Hepatocyte (in vitro differentiated cells): ENCODE measurements at regions not wholly inside any gene's neighbourhood (a gene's known extent, or its start where the extent isn't known, plus 50 kb on each side); places are given as distances from the start of the nearest gene placed in this dataset.

Experiments
- DNase-seq: peaks from one replicate; pipeline ENCODE4 v3.0.0-alpha.2; 2016; ENCODE audit warnings: low spot score
- H2AFZ ChIP-seq: fragments of 200-600 bp; sonication (generic); 2 replicates; pipeline ENCODE4 v1.6.0; 2016; ENCODE audit warnings: antibody characterized with exemption, mild to moderate bottlenecking
- H3K27ac ChIP-seq: fragments of 200-600 bp; sonication (generic); 2 replicates; pipeline ENCODE4 v1.5.1; 2016; ENCODE audit warnings: mild to moderate bottlenecking
- H3K27me3 ChIP-seq: fragments of 200-600 bp; sonication (generic); 2 replicates; pipeline ENCODE4 v1.6.1; 2016
- H3K36me3 ChIP-seq: fragments of 200-600 bp; sonication (generic); replicated peaks from 2 replicates; pipeline ENCODE4 v1.5.1; 2016; ENCODE audit warnings: low read depth; ENCODE audit not compliant: insufficient read depth
- H3K4me1 ChIP-seq: fragments of 200-600 bp; sonication (generic); 2 replicates; pipeline ENCODE4 v1.5.1; 2016; ENCODE audit warnings: mild to moderate bottlenecking, moderate library complexity; ENCODE audit not compliant: insufficient read depth
- H3K4me2 ChIP-seq: fragments of 200-600 bp; sonication (generic); 2 replicates; pipeline ENCODE4 v1.6.0; 2016
- H3K4me3 ChIP-seq: fragments of 200-600 bp; sonication (generic); 2 replicates; pipeline ENCODE4 v1.5.1; 2016; ENCODE audit warnings: mild to moderate bottlenecking
- H3K79me2 ChIP-seq: fragments of 200-600 bp; sonication (generic); 2 replicates; pipeline ENCODE4 v1.6.0; 2017; ENCODE audit warnings: mild to moderate bottlenecking
- H3K9me2 ChIP-seq: fragments of 200-600 bp; sonication (generic); replicated peaks from 2 replicates; pipeline ENCODE4 v1.6.0; 2017; ENCODE audit warnings: mild to moderate bottlenecking; ENCODE audit not compliant: insufficient read depth
- H3K9me3 ChIP-seq: fragments of 200-600 bp; sonication (generic); 2 replicates; pipeline ENCODE4 v1.5.1; 2016; ENCODE audit warnings: low read depth, mild to moderate bottlenecking
- H4K20me1 ChIP-seq: fragments of 200-600 bp; sonication (generic); 2 replicates; pipeline ENCODE4 v1.6.0; 2016; ENCODE audit warnings: mild to moderate bottlenecking; ENCODE audit not compliant: insufficient read depth, poor library complexity, severe bottlenecking
- EZH2 ChIP-seq: fragments of 200-600 bp; sonication (generic); IDR thresholded peaks from 2 replicates; pipeline ENCODE4 v1.6.1; 2016; ENCODE audit warnings: antibody characterized with exemption, mild to moderate bottlenecking, borderline replicate concordance
- EZH2phosphoT487 ChIP-seq: fragments of 200-600 bp; sonication (generic); IDR thresholded peaks from one replicate; pipeline ENCODE4 v1.6.1; 2018; ENCODE audit warnings: antibody characterized with exemption, mild to moderate bottlenecking, low read depth, moderate library complexity; ENCODE audit not compliant: unreplicated experiment, severe bottlenecking
- WGBS: methylation state at CpG from one replicate; pipeline ENCODE4 v1.1.6; 2016; ENCODE audit warnings: low lambda C conversion rate; ENCODE audit errors: missing lambda C conversion rate; 5-methylcytosine and 5-hydroxymethylcytosine counted together
- TF ChIP-seq, protein P1 (sequence below): fragments of 200-600 bp; sonication (generic); IDR thresholded peaks from 2 replicates; pipeline ENCODE4 v1.5.1; 2016; ENCODE audit warnings: antibody characterized with exemption, mild to moderate bottlenecking; ENCODE audit not compliant: poor library complexity

- DNase-seq: no peak
- Histone ChIP-seq H3K4me3 (no peak overlapping the region), H3K27ac (no peak overlapping the region), H3K79me2 (no peaks in the 10 kb centered on the region), H2AFZ (no peak overlapping the region), H3K27me3 (no peaks in the 10 kb centered on the region), H3K9me2 (no peaks in the 10 kb centered on the region), H4K20me1 (no peaks in the 10 kb centered on the region), H3K9me3 (no peaks in the 10 kb centered on the region), H3K4me1 (no peaks in the 10 kb centered on the region), H3K4me2 (no peak overlapping the region), H3K36me3 (no peaks in the 10 kb centered on the region)
- TF ChIP-seq, protein P1, sequence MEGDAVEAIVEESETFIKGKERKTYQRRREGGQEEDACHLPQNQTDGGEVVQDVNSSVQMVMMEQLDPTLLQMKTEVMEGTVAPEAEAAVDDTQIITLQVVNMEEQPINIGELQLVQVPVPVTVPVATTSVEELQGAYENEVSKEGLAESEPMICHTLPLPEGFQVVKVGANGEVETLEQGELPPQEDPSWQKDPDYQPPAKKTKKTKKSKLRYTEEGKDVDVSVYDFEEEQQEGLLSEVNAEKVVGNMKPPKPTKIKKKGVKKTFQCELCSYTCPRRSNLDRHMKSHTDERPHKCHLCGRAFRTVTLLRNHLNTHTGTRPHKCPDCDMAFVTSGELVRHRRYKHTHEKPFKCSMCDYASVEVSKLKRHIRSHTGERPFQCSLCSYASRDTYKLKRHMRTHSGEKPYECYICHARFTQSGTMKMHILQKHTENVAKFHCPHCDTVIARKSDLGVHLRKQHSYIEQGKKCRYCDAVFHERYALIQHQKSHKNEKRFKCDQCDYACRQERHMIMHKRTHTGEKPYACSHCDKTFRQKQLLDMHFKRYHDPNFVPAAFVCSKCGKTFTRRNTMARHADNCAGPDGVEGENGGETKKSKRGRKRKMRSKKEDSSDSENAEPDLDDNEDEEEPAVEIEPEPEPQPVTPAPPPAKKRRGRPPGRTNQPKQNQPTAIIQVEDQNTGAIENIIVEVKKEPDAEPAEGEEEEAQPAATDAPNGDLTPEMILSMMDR: no peak
- TF ChIP-seq EZH2: no peak
- no peak for TF ChIP-seq EZH2phosphoT487
- WGBS: 90% methylated on average over 1 of the region's 1 CpG
Observed at GRCh38 chr2:187774551-187775071, 220.4 kb upstream of the TFPI start.

- Histone ChIP-seq H3K4me2 (no peak overlapping the region), H3K9me2 (no peaks in the 10 kb centered on the region), H3K36me3 (no peaks in the 10 kb centered on the region), H3K4me1 (no peaks in the 10 kb centered on the region), H3K27ac (no peak overlapping the region), H3K79me2 (no peaks in the 10 kb centered on the region), H2AFZ (no peak overlapping the region), H3K27me3 (no peaks in the 10 kb centered on the region), H3K9me3 (no peaks in the 10 kb centered on the region), H4K20me1 (no peaks in the 10 kb centered on the region), H3K4me3 (no peak overlapping the region)
- TF ChIP-seq, protein P1: no peak
- no peak for TF ChIP-seq EZH2
- TF ChIP-seq EZH2phosphoT487: no peak
- 71% methylated on average over 2 of the region's 2 CpGs for WGBS
- DNase-seq: no peak
Observed at GRCh38 chr2:187775196-187775595, 221.0 kb upstream of the TFPI start.

DNA sequence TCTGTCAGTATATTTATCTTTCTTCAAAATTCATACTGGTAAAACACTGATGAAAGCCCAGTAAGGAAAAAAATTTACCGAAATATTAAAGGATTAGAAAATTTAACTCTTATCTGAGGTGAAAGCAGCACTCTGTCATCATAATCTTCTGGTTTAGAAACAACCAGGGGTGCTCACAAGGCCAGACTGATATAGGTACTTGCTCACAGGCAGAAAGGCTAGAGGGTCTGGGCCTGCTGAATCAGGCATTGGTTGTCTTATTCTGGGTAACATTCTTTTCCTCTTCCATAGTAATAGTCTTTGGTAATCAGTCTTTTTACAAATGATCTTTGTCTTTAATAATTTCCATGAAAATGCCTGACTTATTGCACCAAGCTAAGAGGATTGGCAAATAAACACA lies 221.4 kb upstream of the TFPI start:
- H3K79me2 ChIP-seq: no peaks in the 10 kb centered on the region
- WGBS: 77% methylated on average over 1 of the region's 1 CpG
- no peak overlapping the region for H3K4me3 ChIP-seq
- TF ChIP-seq EZH2phosphoT487: no peak
- TF ChIP-seq, protein P1: no peak
- no peak overlapping the region for H3K4me2 ChIP-seq
- no peaks in the 10 kb centered on the region for H3K4me1 ChIP-seq
- H3K9me3 ChIP-seq: no peaks in the 10 kb centered on the region
- H4K20me1 ChIP-seq: no peaks in the 10 kb centered on the region
- no peaks in the 10 kb centered on the region for H3K9me2 ChIP-seq
- H2AFZ ChIP-seq: no peak overlapping the region
- H3K27ac ChIP-seq: no peak overlapping the region
- H3K27me3 ChIP-seq: no peaks in the 10 kb centered on the region
- no peaks in the 10 kb centered on the region for H3K36me3 ChIP-seq
- DNase-seq: no peak

DNA sequence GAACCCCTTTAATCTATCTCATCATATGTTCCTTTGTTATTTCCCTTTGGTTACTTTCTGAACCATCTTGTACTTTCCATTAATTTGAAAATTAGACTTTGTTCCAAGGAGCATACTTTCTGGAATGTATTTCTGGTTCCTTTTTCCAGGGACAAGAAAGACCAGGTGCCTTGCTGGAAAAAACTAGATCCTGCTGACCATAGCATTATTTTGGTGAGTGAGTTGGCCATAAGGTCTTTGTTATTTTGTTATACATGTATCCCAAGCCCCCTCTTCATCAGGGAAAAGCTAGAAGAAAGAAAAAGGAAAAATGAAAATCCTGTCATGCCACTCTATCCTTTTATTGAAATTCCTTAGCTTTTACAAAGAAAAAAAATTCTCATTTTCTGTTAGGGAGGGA lies 228.1 kb upstream of the TFPI start:
- H3K27ac ChIP-seq: no peak overlapping the region
- H4K20me1 ChIP-seq: no peaks in the 10 kb centered on the region
- no peak for DNase-seq
- no peak overlapping the region for H3K4me3 ChIP-seq
- H3K27me3 ChIP-seq: no peaks in the 10 kb centered on the region
- H3K9me2 ChIP-seq: no peaks in the 10 kb centered on the region
- H3K79me2 ChIP-seq: no peaks in the 10 kb centered on the region
- no peak overlapping the region for H3K4me2 ChIP-seq
- no peaks in the 10 kb centered on the region for H3K9me3 ChIP-seq
- no peak for TF ChIP-seq EZH2
- TF ChIP-seq, protein P1: no peak
- TF ChIP-seq EZH2phosphoT487: no peak
- no peak overlapping the region for H2AFZ ChIP-seq
- H3K36me3 ChIP-seq: no peaks in the 10 kb centered on the region
- H3K4me1 ChIP-seq: no peaks in the 10 kb centered on the region
